Right cardiac atrium (tissue), 5 donors: ENCODE measurements at regions not wholly inside any gene's neighbourhood (a gene's known extent, or its start where the extent isn't known, plus 50 kb on each side); places are given as distances from the start of the nearest gene placed in this dataset.

Experiments used
- ATAC-seq, 2 donors: fragments of 200-7000 bp; cut with Tn5 transposase; one replicate each; pipeline versions ENCODE4 v1.8.0 to v1.9.1; 2020; ENCODE audit warnings: moderate library complexity in 2 of 2, mild to moderate bottlenecking in 1 of 2
- DNase-seq, 3 donors: peaks; one replicate each; pipeline ENCODE4 v3.0.0-alpha.2; 2020
- H3K27ac ChIP-seq: one replicate; pipeline ENCODE4 v1.5.1; 2013; ENCODE audit warnings: mild to moderate bottlenecking, low read length, control low read depth, moderate library complexity
- H3K27me3 ChIP-seq: one replicate; pipeline ENCODE4 v1.6.1; 2013; ENCODE audit not compliant: control insufficient read depth, insufficient read depth
- H3K4me1 ChIP-seq: one replicate; pipeline ENCODE4 v1.6.1; 2013; ENCODE audit warnings: low read length; ENCODE audit not compliant: control insufficient read depth, insufficient read depth
- H3K4me3 ChIP-seq: one replicate; pipeline ENCODE4 v1.5.1; 2013; ENCODE audit warnings: low read length, control low read depth
- H3K9me3 ChIP-seq: one replicate; pipeline ENCODE4 v1.6.1; 2013; ENCODE audit warnings: low read length; ENCODE audit not compliant: control insufficient read depth
- WGBS: extraction: QIAGEN DNeasy Blood & Tissue Kit; methylation state at CpG from one replicate; pipeline ENCODE4 v1.1.7; 2013; 5-methylcytosine and 5-hydroxymethylcytosine counted together
- intact Hi-C, 4 donors: fragments of 100-400 bp; cut with DNase I; formaldehyde crosslinking; loops; one replicate each; pipeline versions ENCODE4 v1.11.0 to v1.14.0; 2022 to 2023
- donor health status: healthy with polysubstance abuse.
- donor health status: DM: no; HTN: yes; CAD: no.
- donor health status: DM: no; HTN: no; CAD: no.
- donor health status: DM: no; HTN: yes; CAD: no; lungs with severe emphysema.
- donor health status: DM: yes; HTN: yes; CAD: no.

DNA sequence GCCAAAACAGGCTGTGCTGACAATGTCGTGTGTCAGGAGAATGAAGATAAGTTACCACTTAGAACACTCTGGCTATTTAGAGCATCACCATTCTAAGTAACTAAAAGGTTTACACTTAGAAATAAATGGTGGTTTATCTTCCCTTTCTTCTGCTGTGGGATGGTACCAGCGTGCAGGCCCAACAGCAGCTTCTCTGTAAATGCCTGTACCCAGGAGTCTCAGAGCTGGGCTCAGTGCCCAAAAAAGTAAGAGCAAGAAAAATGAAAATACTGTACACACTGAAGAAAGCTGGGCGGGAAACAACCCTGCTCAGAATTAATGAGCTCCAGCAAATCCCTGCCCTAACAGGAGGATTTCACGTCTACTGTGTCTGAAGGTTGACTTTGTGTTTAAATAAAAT lies 206.5 kb downstream of the MFSD1 start:
- no peaks in the 10 kb centered on the region for H3K4me1 ChIP-seq
- H3K9me3 ChIP-seq, result no peaks in the 10 kb centered on the region
- H3K27ac ChIP-seq, result no peak overlapping the region
- H3K4me3 ChIP-seq, result no peak overlapping the region
- ATAC-seq (no peak), DNase-seq (no peak)
- 25% methylated on average over 4 of the region's 4 CpGs for WGBS
- intact Hi-C loops, result no loop called here
- no peaks in the 10 kb centered on the region for H3K27me3 ChIP-seq

GRCh38 chr3:159018341-159018740 lies 216.5 kb downstream of the MFSD1 start:
- H3K9me3 ChIP-seq, result peaks cover 3% of the 10 kb centered on the region
- no peaks in the 10 kb centered on the region for H3K4me1 ChIP-seq
- H3K27ac ChIP-seq, result no peak overlapping the region
- WGBS, result 63% methylated on average over 2 of the region's 2 CpGs
- DNase-seq (no peak), ATAC-seq (no peak)
- intact Hi-C loops, result no loop called here
- no peaks in the 10 kb centered on the region for H3K27me3 ChIP-seq
- no peak overlapping the region for H3K4me3 ChIP-seq

GRCh38 chr3:159025733-159026132 lies 223.9 kb downstream of the MFSD1 start:
- no peak overlapping the region for H3K4me3 ChIP-seq
- H3K27me3 ChIP-seq, result no peaks in the 10 kb centered on the region
- WGBS, result 66% methylated on average over 2 of the region's 2 CpGs
- intact Hi-C loops, result no loop called here
- ATAC-seq (no peak), DNase-seq (no peak)
- H3K4me1 ChIP-seq, result peaks cover 1% of the 10 kb centered on the region
- H3K9me3 ChIP-seq, result peaks cover 3% of the 10 kb centered on the region
- no peak overlapping the region for H3K27ac ChIP-seq

DNA sequence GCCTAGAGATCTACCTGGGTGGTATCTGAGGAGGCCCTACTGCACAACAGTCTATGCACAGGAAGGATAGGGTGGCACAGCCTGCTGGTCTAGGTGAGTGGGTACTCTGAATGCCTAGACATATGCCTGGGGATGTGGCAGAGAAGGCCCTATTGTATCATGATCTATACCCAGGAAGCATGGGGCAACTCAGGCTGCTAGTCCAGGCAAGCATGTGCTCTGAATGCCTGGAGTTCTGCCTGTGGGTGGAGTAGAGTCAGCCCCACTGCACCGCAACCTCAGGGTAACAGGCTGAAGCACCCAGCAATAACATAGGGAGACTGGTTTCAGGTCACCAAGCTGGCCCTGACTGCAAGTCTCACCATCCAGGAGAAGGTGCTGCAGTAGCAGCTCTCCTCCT lies 224.7 kb downstream of the MFSD1 start:
- Histone ChIP-seq H3K27ac (no peak overlapping the region), H3K9me3 (peaks cover 3% of the 10 kb centered on the region), H3K4me3 (no peak overlapping the region), H3K27me3 (no peaks in the 10 kb centered on the region), H3K4me1 (peaks cover 1% of the 10 kb centered on the region)
- DNase-seq (no peak), ATAC-seq (no peak)
- 95% methylated on average over 1 of the region's 1 CpG for WGBS
- intact Hi-C loops, result no loop called here

- Histone ChIP-seq H3K27ac (no peak overlapping the region), H3K9me3 (no peaks in the 10 kb centered on the region), H3K4me1 (peaks cover 1% of the 10 kb centered on the region), H3K4me3 (no peak overlapping the region), H3K27me3 (no peaks in the 10 kb centered on the region)
- ATAC-seq (no peak), DNase-seq (no peak)
- WGBS, result 74% methylated on average over 1 of the region's 1 CpG
- intact Hi-C loops, result no loop called here
Measured at GRCh38 chr3:159028706-159029105, 226.9 kb downstream of the MFSD1 start.

- ATAC-seq (no peak), DNase-seq (no peak)
- Histone ChIP-seq H3K9me3 (no peaks in the 10 kb centered on the region), H3K27me3 (no peaks in the 10 kb centered on the region), H3K4me1 (peaks cover 1% of the 10 kb centered on the region), H3K27ac (no peak overlapping the region), H3K4me3 (no peak overlapping the region)
- intact Hi-C loops, result no loop called here
- WGBS, result 84% methylated on average over 3 of the region's 3 CpGs
Measured at GRCh38 chr3:159029306-159030026, 227.6 kb downstream of the MFSD1 start.

DNA sequence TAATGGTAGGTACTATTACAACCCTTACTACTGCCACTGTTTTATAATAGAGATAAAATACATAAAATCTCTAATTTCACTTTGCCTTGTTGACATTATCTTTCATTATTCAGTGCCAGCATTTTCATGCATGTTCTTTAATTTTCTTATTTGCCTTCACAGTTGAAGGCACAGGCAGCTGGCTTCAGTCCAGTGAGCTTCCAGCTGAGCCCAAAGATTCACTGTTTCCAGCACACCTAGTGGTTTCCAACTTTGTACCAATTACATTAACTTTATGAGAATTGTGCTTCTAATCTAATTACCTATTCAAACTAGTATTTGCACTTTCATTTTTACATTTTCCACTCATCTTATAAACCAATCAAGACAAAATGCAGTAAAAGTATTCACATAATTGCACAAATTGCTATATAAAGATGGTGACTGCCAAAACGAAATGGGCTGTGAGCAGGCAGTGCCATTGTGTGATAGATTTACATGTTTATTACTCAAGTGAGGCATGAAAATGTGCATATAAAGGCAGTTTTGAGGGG lies 228.3 kb downstream of the MFSD1 start:
- Histone ChIP-seq H3K9me3 (no peaks in the 10 kb centered on the region), H3K4me1 (peaks cover 1% of the 10 kb centered on the region), H3K4me3 (no peak overlapping the region), H3K27ac (no peak overlapping the region), H3K27me3 (no peaks in the 10 kb centered on the region)
- intact Hi-C loops, result no loop called here
- DNase-seq (no peak), ATAC-seq (no peak)
- WGBS, result 38% methylated on average over 1 of the region's 1 CpG

GRCh38 chr3:159030886-159031679 lies 229.2 kb downstream of the MFSD1 start:
- intact Hi-C loops, result no loop called here
- no peak overlapping the region for H3K4me3 ChIP-seq
- 70% methylated on average over 6 of the region's 6 CpGs for WGBS
- H3K9me3 ChIP-seq, result no peaks in the 10 kb centered on the region
- no peaks in the 10 kb centered on the region for H3K27me3 ChIP-seq
- H3K4me1 ChIP-seq, result peaks cover 1% of the 10 kb centered on the region
- H3K27ac ChIP-seq, result no peak overlapping the region
- no peak for DNase-seq
- no peak for ATAC-seq

DNA sequence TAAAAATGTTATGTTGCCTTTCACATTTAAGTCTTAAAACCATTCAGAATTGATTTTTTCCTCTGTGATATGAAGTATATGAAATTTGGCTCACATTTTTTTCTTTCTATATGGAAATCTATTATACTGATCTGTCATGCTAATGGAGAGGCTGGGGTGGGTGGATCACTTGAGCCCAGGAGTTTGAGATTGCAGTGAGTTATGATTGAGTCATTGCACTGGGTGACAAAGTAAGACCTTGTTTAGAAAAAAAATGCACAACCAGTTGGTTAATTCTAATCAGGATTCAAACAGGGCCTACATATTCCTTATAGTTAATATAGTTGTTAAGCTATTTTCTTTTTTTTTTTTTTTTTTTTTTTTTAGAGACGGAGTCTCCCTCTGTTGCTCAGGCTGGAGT lies 230.5 kb downstream of the MFSD1 start:
- H3K4me3 ChIP-seq, result no peak overlapping the region
- 90% methylated on average over 1 of the region's 1 CpG for WGBS
- no peak for DNase-seq

DNA sequence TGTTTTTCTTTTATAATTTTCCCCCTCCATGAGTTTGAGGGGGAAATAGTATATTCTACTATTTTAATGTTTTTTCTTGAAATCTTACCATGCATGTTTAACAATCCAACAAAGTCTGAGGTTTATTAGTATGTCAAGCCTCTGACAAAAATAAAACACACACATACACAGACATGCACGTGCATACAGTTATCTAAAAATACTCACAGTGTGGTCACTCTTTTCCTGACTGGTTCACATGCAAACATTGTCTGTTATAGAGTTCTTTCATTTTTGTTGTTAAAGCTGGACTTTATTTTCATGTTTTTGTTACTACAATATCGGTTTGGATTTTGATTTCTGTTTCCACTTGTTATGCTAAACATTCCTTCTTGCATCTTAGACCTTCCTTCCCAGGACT lies 236.6 kb downstream of the MFSD1 start:
- intact Hi-C loops, result no loop called here
- Histone ChIP-seq H3K27me3 (no peaks in the 10 kb centered on the region), H3K9me3 (no peaks in the 10 kb centered on the region), H3K27ac (no peak overlapping the region), H3K4me1 (no peaks in the 10 kb centered on the region), H3K4me3 (no peak overlapping the region)
- no peak for ATAC-seq
- 44% methylated on average over 2 of the region's 2 CpGs for WGBS
- DNase-seq, result no peak

More for the DNA sequence above, 230.5 kb downstream of the MFSD1 start:
- H3K4me1 ChIP-seq, result peaks cover 1% of the 10 kb centered on the region
- no peak overlapping the region for H3K27ac ChIP-seq
- H3K27me3 ChIP-seq, result no peaks in the 10 kb centered on the region
- no peaks in the 10 kb centered on the region for H3K9me3 ChIP-seq
- intact Hi-C loops, result no loop called here
- ATAC-seq, result no peak

DNA sequence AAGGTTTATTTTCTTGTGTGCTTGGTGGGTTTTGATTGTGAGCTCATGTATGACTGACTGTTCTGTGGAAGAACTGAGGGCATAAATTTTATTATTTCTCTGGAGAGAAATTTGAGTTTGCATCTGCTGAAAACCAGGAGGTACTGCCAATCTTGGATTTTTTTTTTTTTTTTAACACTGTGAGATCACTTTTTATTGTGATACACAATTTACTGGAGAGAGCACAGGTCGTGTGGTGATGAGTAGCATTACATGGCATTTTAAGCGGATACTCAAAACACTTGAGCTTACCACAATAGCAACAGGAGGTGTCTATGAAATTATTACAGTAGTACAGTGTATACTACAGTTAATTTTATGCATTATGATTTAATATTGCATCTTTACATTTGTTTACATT lies 237.4 kb downstream of the MFSD1 start:
- 52% methylated on average over 2 of the region's 2 CpGs for WGBS
- intact Hi-C loops, result no loop called here
- Histone ChIP-seq H3K27me3 (no peaks in the 10 kb centered on the region), H3K9me3 (no peaks in the 10 kb centered on the region), H3K4me1 (no peaks in the 10 kb centered on the region), H3K4me3 (no peak overlapping the region), H3K27ac (no peak overlapping the region)
- ATAC-seq (no peak), DNase-seq (no peak)
